B cell (primary cell): ENCODE measurements at regions not wholly inside any gene's neighbourhood (a gene's known extent, or its start where the extent isn't known, plus 50 kb on each side); places are given as distances from the start of the nearest gene placed in this dataset.

Experiments used
- EZH2 ChIP-seq: IDR thresholded peaks from 2 replicates; pipeline ENCODE4 v1.6.1; 2012; ENCODE audit warnings: borderline replicate concordance, low read depth, mild to moderate bottlenecking, moderate library complexity, low read length; ENCODE audit not compliant: insufficient read depth, poor library complexity, severe bottlenecking
- TF ChIP-seq, protein P1 (sequence below): fragments of 200-600 bp; IDR thresholded peaks from one replicate; pipeline ENCODE4 v1.8.0; 2022; ENCODE audit warnings: antibody characterized with exemption, mild to moderate bottlenecking

DNA sequence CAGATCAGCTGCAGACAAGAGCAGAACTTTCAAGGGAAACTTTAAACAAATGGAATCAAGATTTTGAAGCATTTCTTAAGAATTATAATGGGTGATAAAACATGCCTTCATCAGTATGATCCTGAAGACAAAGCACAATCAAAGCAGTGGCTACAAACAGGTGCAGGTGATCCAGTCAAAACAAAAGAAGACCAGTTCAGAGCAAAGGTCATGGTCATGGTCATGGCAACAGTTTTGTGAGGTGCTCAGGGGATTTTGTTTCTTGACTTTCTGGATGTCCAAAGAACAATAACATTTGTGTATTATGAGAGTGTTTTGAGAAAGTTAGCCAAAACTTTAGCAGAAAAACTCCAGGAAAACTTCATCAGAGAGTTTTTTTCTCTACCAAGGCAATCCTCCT, 681.7 kb upstream of the PTBP2 start:
- TF ChIP-seq, protein P1, sequence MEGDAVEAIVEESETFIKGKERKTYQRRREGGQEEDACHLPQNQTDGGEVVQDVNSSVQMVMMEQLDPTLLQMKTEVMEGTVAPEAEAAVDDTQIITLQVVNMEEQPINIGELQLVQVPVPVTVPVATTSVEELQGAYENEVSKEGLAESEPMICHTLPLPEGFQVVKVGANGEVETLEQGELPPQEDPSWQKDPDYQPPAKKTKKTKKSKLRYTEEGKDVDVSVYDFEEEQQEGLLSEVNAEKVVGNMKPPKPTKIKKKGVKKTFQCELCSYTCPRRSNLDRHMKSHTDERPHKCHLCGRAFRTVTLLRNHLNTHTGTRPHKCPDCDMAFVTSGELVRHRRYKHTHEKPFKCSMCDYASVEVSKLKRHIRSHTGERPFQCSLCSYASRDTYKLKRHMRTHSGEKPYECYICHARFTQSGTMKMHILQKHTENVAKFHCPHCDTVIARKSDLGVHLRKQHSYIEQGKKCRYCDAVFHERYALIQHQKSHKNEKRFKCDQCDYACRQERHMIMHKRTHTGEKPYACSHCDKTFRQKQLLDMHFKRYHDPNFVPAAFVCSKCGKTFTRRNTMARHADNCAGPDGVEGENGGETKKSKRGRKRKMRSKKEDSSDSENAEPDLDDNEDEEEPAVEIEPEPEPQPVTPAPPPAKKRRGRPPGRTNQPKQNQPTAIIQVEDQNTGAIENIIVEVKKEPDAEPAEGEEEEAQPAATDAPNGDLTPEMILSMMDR, result no peak
- no peak for TF ChIP-seq EZH2
